Keratinocyte (primary cell): ENCODE measurements at regions not wholly inside any gene's neighbourhood (a gene's known extent, or its start where the extent isn't known, plus 50 kb on each side); places are given as distances from the start of the nearest gene placed in this dataset.

Source experiments
- DNase-seq: peaks from one replicate; pipeline ENCODE4 v3.0.0-alpha.2; 2011; ENCODE audit warnings: low read depth, missing footprints, low spot score
- FAIRE-seq: peaks from 2 replicates; lab custom pipeline; 2011; peaks lifted over from hg19 to GRCh38; lab: Jason Lieb, UNC
- H2AFZ ChIP-seq: 2 replicates; pipeline ENCODE4 v1.6.0; 2012; ENCODE audit warnings: low read length, control low read depth, inconsistent platforms; ENCODE audit not compliant: control insufficient read depth
- H3K27ac ChIP-seq: 2 replicates; pipeline ENCODE4 v1.5.1; 2011; ENCODE audit warnings: low read length; ENCODE audit not compliant: control insufficient read depth, insufficient read depth
- H3K27me3 ChIP-seq: 3 replicates; pipeline ENCODE4 v1.6.0; 2011; ENCODE audit warnings: low read length; ENCODE audit not compliant: control insufficient read depth, insufficient read depth; ENCODE audit errors: extremely low read depth
- H3K36me3 ChIP-seq, 2 experiments: 2 replicates in 1 of 2; 3 replicates in 1 of 2; pipeline ENCODE4 v1.5.1; 2011; ENCODE audit warnings: low read length in 2 of 2, mild to moderate bottlenecking in 1 of 2; ENCODE audit not compliant: control insufficient read depth in 2 of 2, insufficient read depth in 2 of 2; ENCODE audit errors: extremely low read depth in 1 of 2
- H3K4me1 ChIP-seq: 3 replicates; pipeline ENCODE4 v1.5.1; 2011; ENCODE audit warnings: low read length; ENCODE audit not compliant: control insufficient read depth, insufficient read depth; ENCODE audit errors: extremely low read depth
- H3K4me2 ChIP-seq: 3 replicates; pipeline ENCODE4 v1.6.0; 2011; ENCODE audit warnings: low read depth, low read length; ENCODE audit not compliant: control insufficient read depth, insufficient read depth; ENCODE audit errors: extremely low read depth
- H3K4me3 ChIP-seq, 3 experiments: fragments of 200-600 bp in 1 of 3; sonication (generic) in 1 of 3; 2 replicates in 2 of 3; 3 replicates in 1 of 3; pipeline ENCODE4 v1.5.1; 2011 to 2016; ENCODE audit warnings: low read length in 3 of 3, mild to moderate bottlenecking in 3 of 3, control low read depth in 2 of 3, inconsistent platforms in 1 of 3, low read depth in 1 of 3, mixed read lengths in 1 of 3, mixed run types in 1 of 3, moderate library complexity in 1 of 3; ENCODE audit not compliant: control insufficient read depth in 2 of 3, insufficient read depth in 2 of 3; ENCODE audit errors: extremely low read depth in 1 of 3
- H3K79me2 ChIP-seq: 2 replicates; pipeline ENCODE4 v1.6.0; 2012; ENCODE audit warnings: low read length; ENCODE audit not compliant: control insufficient read depth, insufficient read depth
- H3K9ac ChIP-seq: 3 replicates; pipeline ENCODE4 v1.6.0; 2011; ENCODE audit warnings: low read length; ENCODE audit not compliant: control insufficient read depth, insufficient read depth; ENCODE audit errors: extremely low read depth
- H3K9me1 ChIP-seq: 3 replicates; pipeline ENCODE4 v1.6.0; 2011; ENCODE audit warnings: low read length; ENCODE audit not compliant: control insufficient read depth, insufficient read depth; ENCODE audit errors: extremely low read depth
- H3K9me3 ChIP-seq: 2 replicates; pipeline ENCODE4 v1.5.1; 2012; ENCODE audit warnings: low read depth, low read length; ENCODE audit not compliant: control insufficient read depth
- H4K20me1 ChIP-seq: 3 replicates; pipeline ENCODE4 v1.6.0; 2011; ENCODE audit warnings: low read length; ENCODE audit not compliant: control insufficient read depth, insufficient read depth; ENCODE audit errors: extremely low read depth
- EZH2 ChIP-seq: IDR thresholded peaks from one replicate; pipeline ENCODE4 v1.6.1; 2012; ENCODE audit warnings: inconsistent platforms, mild to moderate bottlenecking, low read length, moderate library complexity
- dilution Hi-C: fragments of 300-500 bp; cut with MboI; formaldehyde crosslinking; loops from one replicate; pipeline ENCODE4 v1.7.0; 2020; ENCODE audit warnings: low sequenced_read_pairs; ENCODE audit not compliant: extremely low pct_ligation_motif_present
- TF ChIP-seq, protein P1 (sequence below), 3 experiments: IDR thresholded peaks in 1 of 3; conservative IDR thresholded peaks in 1 of 3; optimal IDR thresholded peaks in 1 of 3; 2 replicates in 2 of 3; 3 replicates in 1 of 3; pipeline versions ENCODE3 to v1.5.1; 2011; ENCODE audit warnings: low read length in 3 of 3, mild to moderate bottlenecking in 3 of 3, moderate library complexity in 2 of 3, control low read depth in 1 of 3, inconsistent platforms in 1 of 3; ENCODE audit not compliant: insufficient read depth in 2 of 3; ENCODE audit errors: extremely low read depth in 1 of 3

DNA sequence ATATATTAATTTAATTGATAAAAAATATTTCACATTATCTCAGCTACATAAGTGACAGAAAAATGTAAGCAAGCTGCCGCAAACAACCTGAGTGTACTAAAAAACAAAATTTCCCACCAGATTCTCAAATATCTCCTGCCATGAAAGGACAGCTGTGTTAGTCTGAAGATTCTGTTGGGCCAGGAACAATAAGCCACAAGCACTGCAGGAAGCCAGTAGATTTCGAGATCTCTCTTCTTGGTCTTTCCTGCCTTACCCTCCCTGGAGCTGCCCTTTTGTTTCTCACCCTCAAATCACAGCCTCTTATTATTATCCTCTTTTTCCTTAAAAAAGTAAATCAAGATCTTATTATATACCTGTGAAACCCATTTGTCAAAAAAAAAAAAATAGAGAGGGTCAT lies 165.6 kb downstream of the EFNB2 start:
- no peak for FAIRE-seq
- H3K4me3 ChIP-seq, result no peak overlapping the region
- H3K9me1 ChIP-seq, result no peaks in the 10 kb centered on the region
- H3K27me3 ChIP-seq, result no peaks in the 10 kb centered on the region
- no peak overlapping the region for H3K4me2 ChIP-seq
- dilution Hi-C loops, result no loop called here
- no peak overlapping the region for H3K9ac ChIP-seq
- TF ChIP-seq, protein P1, sequence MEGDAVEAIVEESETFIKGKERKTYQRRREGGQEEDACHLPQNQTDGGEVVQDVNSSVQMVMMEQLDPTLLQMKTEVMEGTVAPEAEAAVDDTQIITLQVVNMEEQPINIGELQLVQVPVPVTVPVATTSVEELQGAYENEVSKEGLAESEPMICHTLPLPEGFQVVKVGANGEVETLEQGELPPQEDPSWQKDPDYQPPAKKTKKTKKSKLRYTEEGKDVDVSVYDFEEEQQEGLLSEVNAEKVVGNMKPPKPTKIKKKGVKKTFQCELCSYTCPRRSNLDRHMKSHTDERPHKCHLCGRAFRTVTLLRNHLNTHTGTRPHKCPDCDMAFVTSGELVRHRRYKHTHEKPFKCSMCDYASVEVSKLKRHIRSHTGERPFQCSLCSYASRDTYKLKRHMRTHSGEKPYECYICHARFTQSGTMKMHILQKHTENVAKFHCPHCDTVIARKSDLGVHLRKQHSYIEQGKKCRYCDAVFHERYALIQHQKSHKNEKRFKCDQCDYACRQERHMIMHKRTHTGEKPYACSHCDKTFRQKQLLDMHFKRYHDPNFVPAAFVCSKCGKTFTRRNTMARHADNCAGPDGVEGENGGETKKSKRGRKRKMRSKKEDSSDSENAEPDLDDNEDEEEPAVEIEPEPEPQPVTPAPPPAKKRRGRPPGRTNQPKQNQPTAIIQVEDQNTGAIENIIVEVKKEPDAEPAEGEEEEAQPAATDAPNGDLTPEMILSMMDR (optimal IDR thresholded peaks at IDR 0.05 in 1 of 3, IDR thresholded peaks at IDR 0.05 in 1 of 3, conservative IDR thresholded peaks at IDR 0.05 in 1 of 3; ENCODE audit: extremely low read depth in 1 of 3, insufficient read depth in 2 of 3, low read length in 3 of 3), result no peak
- no peak for TF ChIP-seq EZH2
- no peaks in the 10 kb centered on the region for H3K9me3 ChIP-seq
- no peak overlapping the region for H3K27ac ChIP-seq
- H3K36me3 ChIP-seq, result no peaks in the 10 kb centered on the region
- H2AFZ ChIP-seq, result no peak overlapping the region
- no peak for DNase-seq
- no peaks in the 10 kb centered on the region for H3K79me2 ChIP-seq
- H4K20me1 ChIP-seq, result no peaks in the 10 kb centered on the region
- H3K4me1 ChIP-seq, result peaks cover 13% of the 10 kb centered on the region

DNA sequence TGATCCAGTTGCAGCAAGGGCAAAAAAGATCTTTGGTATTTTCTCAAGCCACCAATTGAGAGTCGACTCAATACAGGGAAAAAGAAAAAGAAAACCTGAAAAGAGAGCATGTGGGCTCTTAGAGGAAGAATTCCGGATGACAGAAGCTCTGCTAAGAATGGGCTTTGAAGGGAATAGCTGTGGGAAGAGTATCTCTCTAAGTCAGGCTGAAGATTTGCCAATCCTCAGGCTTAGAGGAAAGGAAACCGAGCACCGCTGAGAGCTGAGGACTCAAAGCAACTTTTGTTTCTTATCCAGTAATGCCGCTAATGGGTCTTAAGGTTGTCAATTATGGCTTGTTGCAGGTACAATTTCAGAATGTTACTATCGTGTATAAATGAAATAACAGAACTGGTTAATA lies 166.4 kb downstream of the EFNB2 start:
- FAIRE-seq, result no peak
- TF ChIP-seq, protein P1 (optimal IDR thresholded peaks at IDR 0.05 in 1 of 3, IDR thresholded peaks at IDR 0.05 in 1 of 3, conservative IDR thresholded peaks at IDR 0.05 in 1 of 3; ENCODE audit: extremely low read depth in 1 of 3, insufficient read depth in 2 of 3, low read length in 3 of 3), result no peak
- no peak for TF ChIP-seq EZH2
- H3K4me2 ChIP-seq, result no peak overlapping the region

More for the DNA sequence above, 166.4 kb downstream of the EFNB2 start:
- no peak for DNase-seq
- dilution Hi-C loops, result no loop called here
- peaks cover 9% of the 10 kb centered on the region for H3K4me1 ChIP-seq
- H3K27me3 ChIP-seq, result no peaks in the 10 kb centered on the region
- no peak overlapping the region for H2AFZ ChIP-seq
- no peaks in the 10 kb centered on the region for H3K9me1 ChIP-seq
- H3K36me3 ChIP-seq, result no peaks in the 10 kb centered on the region
- peaks cover 2% of the 10 kb centered on the region for H3K9me3 ChIP-seq
- H3K79me2 ChIP-seq, result no peaks in the 10 kb centered on the region
- H3K27ac ChIP-seq, result no peak overlapping the region
- H4K20me1 ChIP-seq, result no peaks in the 10 kb centered on the region
- H3K9ac ChIP-seq, result no peak overlapping the region
- no peak overlapping the region for H3K4me3 ChIP-seq
